Colonic mucosa (tissue), 4 donors: ENCODE measurements at regions not wholly inside any gene's neighbourhood (a gene's known extent, or its start where the extent isn't known, plus 50 kb on each side); places are given as distances from the start of the nearest gene placed in this dataset.

ENCODE experiments used
- DNase-seq: peaks from one replicate; pipeline ENCODE4 v3.0.0-alpha.2; 2020
- H3K27ac ChIP-seq: fragments of 200-600 bp; one replicate; pipeline ENCODE4 v1.8.0; 2021
- H3K27me3 ChIP-seq: fragments of 200-600 bp; one replicate; pipeline ENCODE4 v1.8.0; 2021
- H3K36me3 ChIP-seq: fragments of 200-600 bp; one replicate; pipeline ENCODE4 v1.8.0; 2021
- H3K4me1 ChIP-seq: fragments of 200-600 bp; one replicate; pipeline ENCODE4 v1.8.0; 2021; ENCODE audit warnings: mild to moderate bottlenecking
- H3K4me3 ChIP-seq: fragments of 200-600 bp; one replicate; pipeline ENCODE4 v1.8.0; 2021
- H3K9ac ChIP-seq, 2 donors: one replicate each; pipeline ENCODE4 v1.7.0; 2013; ENCODE audit warnings: control low read depth in 2 of 2, low read depth in 2 of 2, low read length in 2 of 2
- H3K9me3 ChIP-seq: fragments of 200-600 bp; one replicate; pipeline ENCODE4 v1.8.0; 2021
- intact Hi-C: fragments of 100-400 bp; cut with DNase I; formaldehyde crosslinking; loops from one replicate; pipeline ENCODE4 v1.14.1; 2022
- TF ChIP-seq, protein P1 (sequence below): fragments of 200-600 bp; IDR thresholded peaks from one replicate; pipeline ENCODE4 v1.8.0; 2022; ENCODE audit warnings: antibody characterized with exemption, mild to moderate bottlenecking
- donor health status: healthy.
- donor health status: DM: no; HTN: no; CAD: no.
- donor health status: DM: no; HTN: no; CAD: no.

DNA sequence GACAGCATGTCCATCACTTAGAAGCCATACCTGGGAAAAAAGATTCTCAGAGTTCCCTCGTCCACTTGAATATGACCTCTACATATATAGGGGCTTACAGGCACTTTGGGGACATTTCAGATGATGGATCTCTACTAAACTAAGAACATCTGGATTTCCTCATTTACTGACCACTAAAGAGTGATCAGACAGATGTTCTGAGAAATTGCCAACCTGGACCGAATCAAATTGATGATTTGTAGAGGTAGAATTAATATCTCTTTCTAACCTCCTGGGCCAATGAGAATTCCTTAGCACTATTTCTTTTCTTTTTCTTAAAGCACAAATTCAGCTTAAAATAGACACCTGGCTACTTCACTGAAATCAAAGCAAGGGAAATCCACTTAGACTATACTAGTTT, 422.7 kb downstream of the MTRR start:
- TF ChIP-seq, protein P1, sequence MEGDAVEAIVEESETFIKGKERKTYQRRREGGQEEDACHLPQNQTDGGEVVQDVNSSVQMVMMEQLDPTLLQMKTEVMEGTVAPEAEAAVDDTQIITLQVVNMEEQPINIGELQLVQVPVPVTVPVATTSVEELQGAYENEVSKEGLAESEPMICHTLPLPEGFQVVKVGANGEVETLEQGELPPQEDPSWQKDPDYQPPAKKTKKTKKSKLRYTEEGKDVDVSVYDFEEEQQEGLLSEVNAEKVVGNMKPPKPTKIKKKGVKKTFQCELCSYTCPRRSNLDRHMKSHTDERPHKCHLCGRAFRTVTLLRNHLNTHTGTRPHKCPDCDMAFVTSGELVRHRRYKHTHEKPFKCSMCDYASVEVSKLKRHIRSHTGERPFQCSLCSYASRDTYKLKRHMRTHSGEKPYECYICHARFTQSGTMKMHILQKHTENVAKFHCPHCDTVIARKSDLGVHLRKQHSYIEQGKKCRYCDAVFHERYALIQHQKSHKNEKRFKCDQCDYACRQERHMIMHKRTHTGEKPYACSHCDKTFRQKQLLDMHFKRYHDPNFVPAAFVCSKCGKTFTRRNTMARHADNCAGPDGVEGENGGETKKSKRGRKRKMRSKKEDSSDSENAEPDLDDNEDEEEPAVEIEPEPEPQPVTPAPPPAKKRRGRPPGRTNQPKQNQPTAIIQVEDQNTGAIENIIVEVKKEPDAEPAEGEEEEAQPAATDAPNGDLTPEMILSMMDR, result no peak

DNA sequence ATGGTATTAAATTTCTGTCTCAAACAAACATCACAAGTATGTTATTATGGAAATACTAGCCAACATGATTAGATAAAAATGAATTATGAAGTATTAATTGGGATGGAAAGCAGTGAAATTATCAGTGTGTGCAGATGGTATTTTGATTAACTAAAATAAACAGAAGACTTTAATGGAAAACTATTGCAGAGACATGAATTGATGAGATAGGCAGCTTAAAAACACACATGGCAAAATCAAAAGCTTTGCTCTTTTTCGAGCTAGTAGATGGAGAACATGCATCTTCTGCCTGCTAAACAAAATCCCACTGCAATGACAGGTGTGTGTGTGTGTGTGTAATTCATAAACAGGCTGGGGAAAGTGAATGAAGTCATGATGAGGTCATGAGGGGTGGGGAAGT, 426.2 kb downstream of the MTRR start:
- Histone ChIP-seq H3K27ac (no peak overlapping the region), H3K27me3 (no peaks in the 10 kb centered on the region), H3K36me3 (no peaks in the 10 kb centered on the region), H3K4me3 (no peak overlapping the region), H3K9ac (no peak overlapping the region), H3K4me1 (no peaks in the 10 kb centered on the region), H3K9me3 (no peaks in the 10 kb centered on the region)
- TF ChIP-seq, protein P1, result no peak
- DNase-seq, result no peak
- intact Hi-C loops, result no loop called here

More for the DNA sequence above, 422.7 kb downstream of the MTRR start:
- Histone ChIP-seq H3K9ac (no peak overlapping the region), H3K4me1 (no peaks in the 10 kb centered on the region), H3K27ac (no peak overlapping the region), H3K36me3 (no peaks in the 10 kb centered on the region), H3K4me3 (no peak overlapping the region), H3K27me3 (no peaks in the 10 kb centered on the region), H3K9me3 (no peaks in the 10 kb centered on the region)
- no peak for DNase-seq
- intact Hi-C loops, result no loop called here

DNA sequence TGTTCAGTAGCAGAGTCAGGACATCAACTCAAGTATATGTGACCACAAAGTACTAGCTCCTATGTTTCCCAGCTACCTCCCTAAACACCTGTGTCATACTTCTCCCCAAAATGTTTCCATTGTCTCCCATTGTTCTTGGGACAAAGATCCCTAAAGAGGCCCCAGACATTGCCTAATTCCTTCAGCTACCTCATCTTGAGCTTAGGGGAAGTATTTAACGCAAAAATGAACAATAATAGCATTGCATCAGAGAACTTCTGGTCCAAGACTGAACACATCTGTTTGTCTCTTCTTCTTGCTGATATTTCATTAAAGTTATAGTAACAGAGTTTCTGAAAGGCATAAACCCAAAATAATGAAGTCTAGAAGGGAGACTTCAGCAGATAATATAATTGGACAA, 430.8 kb downstream of the MTRR start:
- Histone ChIP-seq H3K9ac (no peak overlapping the region), H3K4me3 (no peak overlapping the region), H3K4me1 (no peaks in the 10 kb centered on the region), H3K27ac (no peak overlapping the region), H3K27me3 (no peaks in the 10 kb centered on the region), H3K9me3 (no peaks in the 10 kb centered on the region), H3K36me3 (no peaks in the 10 kb centered on the region)
- TF ChIP-seq, protein P1, result no peak
- intact Hi-C loops, result no loop called here
- no peak for DNase-seq

DNA sequence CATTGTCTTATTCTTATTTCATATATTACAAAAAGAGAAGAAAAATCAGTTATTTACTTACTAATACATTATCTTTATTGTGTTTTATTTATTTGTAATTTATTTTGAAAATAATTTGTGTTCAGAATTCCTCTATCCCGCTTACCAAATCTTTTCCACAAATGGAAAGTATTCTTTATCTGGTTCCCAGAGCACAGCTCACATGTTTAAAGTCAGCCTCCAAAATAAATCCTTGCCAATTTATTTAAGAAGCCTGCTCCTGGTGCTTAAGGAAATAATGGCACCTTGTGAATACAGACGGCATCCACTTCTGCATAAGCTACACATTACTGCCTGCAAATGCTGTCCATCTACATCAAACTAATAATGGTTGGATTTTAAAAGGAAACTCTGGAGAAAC, 435.4 kb downstream of the MTRR start:
- TF ChIP-seq, protein P1, result no peak
- DNase-seq, result no peak
- no peak overlapping the region for H3K4me3 ChIP-seq
- no peaks in the 10 kb centered on the region for H3K36me3 ChIP-seq
- no peaks in the 10 kb centered on the region for H3K9me3 ChIP-seq
- no peak overlapping the region for H3K27ac ChIP-seq
- intact Hi-C loops, result no loop called here
- H3K27me3 ChIP-seq, result no peaks in the 10 kb centered on the region
- H3K4me1 ChIP-seq, result no peaks in the 10 kb centered on the region
- no peak overlapping the region for H3K9ac ChIP-seq

DNA sequence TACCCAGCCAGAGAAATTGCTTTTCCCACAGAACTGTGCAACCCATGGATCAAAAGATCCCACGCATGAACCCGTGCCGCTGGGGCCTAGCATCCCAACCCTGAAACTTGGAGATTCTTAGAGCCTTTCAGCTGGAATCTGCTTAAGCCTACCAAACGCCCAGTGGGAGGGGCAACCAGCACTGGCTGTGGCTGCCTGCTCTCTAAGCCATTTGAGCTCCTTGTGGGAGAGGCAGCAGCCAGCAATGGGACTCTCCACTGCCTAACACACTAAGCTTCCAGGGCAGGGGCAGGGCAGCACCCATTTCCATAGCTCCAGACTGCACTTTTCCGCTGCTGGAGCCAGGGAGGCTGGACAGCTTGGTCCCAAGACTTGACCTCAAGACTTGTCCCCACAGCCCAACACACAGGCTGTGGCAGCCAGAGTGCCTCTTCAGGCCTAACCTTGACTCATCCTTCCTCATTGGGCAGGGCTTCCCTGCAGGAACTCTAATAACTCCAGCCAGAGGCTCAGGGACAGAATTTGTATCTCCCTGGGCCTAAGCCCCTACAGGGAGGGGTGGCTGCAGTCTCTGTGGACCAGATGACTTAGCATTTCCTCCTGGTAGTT, 437.4 kb downstream of the MTRR start:
- Histone ChIP-seq H3K9me3 (no peaks in the 10 kb centered on the region), H3K36me3 (no peaks in the 10 kb centered on the region), H3K27me3 (no peaks in the 10 kb centered on the region), H3K9ac (no peak overlapping the region), H3K4me3 (no peak overlapping the region), H3K27ac (no peak overlapping the region), H3K4me1 (no peaks in the 10 kb centered on the region)
- intact Hi-C loops, result no loop called here
- DNase-seq, result no peak
- TF ChIP-seq, protein P1, result no peak
